H9 (cell line): ENCODE measurements at regions not wholly inside any gene's neighbourhood (a gene's known extent, or its start where the extent isn't known, plus 50 kb on each side); places are given as distances from the start of the nearest gene placed in this dataset.

Source experiments
- DNase-seq: peaks from one replicate; pipeline ENCODE4 v3.0.0-alpha.2; 2017
- H2AFZ ChIP-seq: one replicate; pipeline ENCODE4 v1.6.1; 2013; ENCODE audit warnings: mild to moderate bottlenecking, low read length, control low read depth, moderate library complexity
- H2AK5ac ChIP-seq: 2 replicates; pipeline ENCODE4 v1.6.1; 2013; ENCODE audit warnings: low read length, control low read depth, mixed read lengths; ENCODE audit not compliant: insufficient read length
- H2BK120ac ChIP-seq: one replicate; pipeline ENCODE4 v1.6.1; 2013; ENCODE audit warnings: low read depth, mild to moderate bottlenecking, low read length, control low read depth, inconsistent platforms; ENCODE audit not compliant: poor library complexity, severe bottlenecking
- H2BK12ac ChIP-seq: 2 replicates; pipeline ENCODE4 v1.6.1; 2013; ENCODE audit warnings: low read length, control low read depth, mixed read lengths, low read depth; ENCODE audit not compliant: insufficient read length
- H2BK15ac ChIP-seq: 2 replicates; pipeline ENCODE4 v1.6.1; 2013; ENCODE audit warnings: low read depth, low read length, control low read depth
- H2BK20ac ChIP-seq: one replicate; pipeline ENCODE4 v1.6.1; 2013; ENCODE audit warnings: low read depth, mild to moderate bottlenecking, low read length, control low read depth, inconsistent platforms; ENCODE audit not compliant: poor library complexity, severe bottlenecking
- H2BK5ac ChIP-seq: 2 replicates; pipeline ENCODE4 v1.6.1; 2013; ENCODE audit warnings: low read length, control low read depth, mixed read lengths; ENCODE audit not compliant: insufficient read length
- H3K14ac ChIP-seq: 2 replicates; pipeline ENCODE4 v1.6.1; 2013; ENCODE audit warnings: low read length, control low read depth; ENCODE audit not compliant: insufficient read depth
- H3K18ac ChIP-seq: 2 replicates; pipeline ENCODE4 v1.6.1; 2013; ENCODE audit warnings: low read depth, mild to moderate bottlenecking, mixed read lengths, low read length, control low read depth; ENCODE audit not compliant: insufficient read length
- H3K23ac ChIP-seq: 2 replicates; pipeline ENCODE4 v1.6.1; 2013; ENCODE audit warnings: low read length, control low read depth, mixed read lengths, low read depth; ENCODE audit not compliant: insufficient read length
- H3K23me2 ChIP-seq: 2 replicates; pipeline ENCODE4 v1.6.1; 2013; ENCODE audit warnings: low read depth, mild to moderate bottlenecking, mixed read lengths, low read length, control low read depth; ENCODE audit not compliant: insufficient read length, poor library complexity, severe bottlenecking
- H3K27ac ChIP-seq: 2 replicates; pipeline ENCODE4 v1.5.1; 2013; ENCODE audit warnings: low read length, control low read depth, mixed read lengths, low read depth; ENCODE audit not compliant: insufficient read length
- H3K27me3 ChIP-seq: 2 replicates; pipeline ENCODE4 v1.6.1; 2013; ENCODE audit warnings: low read length, control low read depth, inconsistent platforms; ENCODE audit not compliant: insufficient read depth
- H3K4ac ChIP-seq: 2 replicates; pipeline ENCODE4 v1.6.1; 2013; ENCODE audit warnings: low read depth, mild to moderate bottlenecking, control low read depth, inconsistent platforms, low read length, moderate library complexity
- H3K4me1 ChIP-seq: 2 replicates; pipeline ENCODE4 v1.6.1; 2013; ENCODE audit warnings: low read length, control low read depth, inconsistent platforms; ENCODE audit not compliant: insufficient read depth
- H3K4me2 ChIP-seq: 2 replicates; pipeline ENCODE4 v1.6.1; 2013; ENCODE audit warnings: low read length, control low read depth, mixed read lengths; ENCODE audit not compliant: insufficient read length, insufficient read depth
- H3K56ac ChIP-seq: 2 replicates; pipeline ENCODE4 v1.6.1; 2013; ENCODE audit warnings: low read depth, mild to moderate bottlenecking, mixed read lengths, low read length, control low read depth; ENCODE audit not compliant: insufficient read length
- H3K79me1 ChIP-seq: 2 replicates; pipeline ENCODE4 v1.6.1; 2013; ENCODE audit warnings: low read depth, mild to moderate bottlenecking, moderate library complexity, low read length, control low read depth, inconsistent platforms; ENCODE audit not compliant: insufficient read depth, poor library complexity, severe bottlenecking
- H3K79me2 ChIP-seq: 2 replicates; pipeline ENCODE4 v1.6.1; 2013; ENCODE audit warnings: low read length, control low read depth, inconsistent platforms; ENCODE audit not compliant: insufficient read depth
- H3K9ac ChIP-seq: 2 replicates; pipeline ENCODE4 v1.6.1; 2013; ENCODE audit warnings: low read length, control low read depth, mixed read lengths; ENCODE audit not compliant: insufficient read length; ENCODE audit errors: extremely low read depth
- H3K9me3 ChIP-seq: one replicate; pipeline ENCODE4 v1.6.1; 2013; ENCODE audit warnings: low read depth, low read length, inconsistent platforms; ENCODE audit not compliant: control insufficient read depth
- H3T11ph ChIP-seq: one replicate; pipeline ENCODE4 v1.6.1; 2013; ENCODE audit warnings: mild to moderate bottlenecking, low read length, control low read depth, inconsistent platforms
- H4K20me1 ChIP-seq: one replicate; pipeline ENCODE4 v1.6.1; 2013; ENCODE audit not compliant: control insufficient read depth, insufficient read length, insufficient read depth
- H4K5ac ChIP-seq: 2 replicates; pipeline ENCODE4 v1.6.1; 2013; ENCODE audit warnings: low read depth, mild to moderate bottlenecking, mixed read lengths, low read length, control low read depth; ENCODE audit not compliant: insufficient read length
- H4K8ac ChIP-seq: replicated peaks from 2 replicates; pipeline ENCODE4 v1.6.1; 2013; ENCODE audit warnings: low read length, control low read depth, mixed read lengths, low read depth; ENCODE audit not compliant: insufficient read length
- H4K91ac ChIP-seq: 2 replicates; pipeline ENCODE4 v1.6.1; 2013; ENCODE audit warnings: low read depth, mild to moderate bottlenecking, moderate library complexity, mixed read lengths, low read length, control low read depth; ENCODE audit not compliant: insufficient read length
- H3K27ac Mint-ChIP-seq, 3 experiments: 2 replicates in 2 of 3; 3 replicates in 1 of 3; pipeline ENCODE4 v1.8.0; 2020 to 2021; ENCODE audit warnings: mixed read lengths in 3 of 3, mild to moderate bottlenecking in 1 of 3, moderate library complexity in 1 of 3
- H3K27me3 Mint-ChIP-seq: 2 replicates; pipeline ENCODE4 v1.8.0; 2021; ENCODE audit warnings: low read depth, mild to moderate bottlenecking, moderate library complexity, mixed read lengths
- H3K36me3 Mint-ChIP-seq, 3 experiments: 2 replicates in 2 of 3; 3 replicates in 1 of 3; pipeline ENCODE4 v1.8.0; 2020 to 2021; ENCODE audit warnings: low read depth in 3 of 3, mixed read lengths in 3 of 3; ENCODE audit not compliant: insufficient read depth in 1 of 3
- H3K4me1 Mint-ChIP-seq, 2 experiments: 2 replicates each; pipeline ENCODE4 v1.8.0; 2020; ENCODE audit warnings: mixed read lengths in 2 of 2
- H3K4me3 Mint-ChIP-seq, 2 experiments: 2 replicates in 1 of 2; 3 replicates in 1 of 2; pipeline ENCODE4 v1.8.0; 2020 to 2021; ENCODE audit warnings: mild to moderate bottlenecking in 2 of 2, mixed read lengths in 2 of 2, moderate library complexity in 1 of 2
- H3K9me3 Mint-ChIP-seq, 2 experiments: 2 replicates in 1 of 2; 3 replicates in 1 of 2; pipeline ENCODE4 v1.8.0; 2020; ENCODE audit warnings: mild to moderate bottlenecking in 2 of 2, mixed read lengths in 2 of 2, moderate library complexity in 1 of 2
- CTCF ChIP-seq: fragments of 200-600 bp; sonication (generic); conservative IDR thresholded peaks from 3 replicates; pipeline ENCODE4 v1.8.0; 2021; ENCODE audit warnings: antibody characterized with exemption, mild to moderate bottlenecking
- WGBS: extraction: QIAGEN DNeasy Blood & Tissue Kit; methylation state at CpG from one replicate; pipeline ENCODE4 v1.1.7; 2013; ENCODE audit warnings: missing lambda C conversion rate, low lambda C conversion rate, mixed read lengths; ENCODE audit not compliant: insufficient read length; ENCODE audit errors: extremely low coverage; 5-methylcytosine and 5-hydroxymethylcytosine counted together

- TF ChIP-seq CTCF: no peak
- no CpG with 5 or more reads among the region's 1 CpG for WGBS
- Histone ChIP-seq H3K23ac (no peak overlapping the region), H3K9ac (no peak overlapping the region), H3K4ac (no peak overlapping the region), H2BK120ac (no peak overlapping the region), H3K27me3 (no peaks in the 10 kb centered on the region), H3K79me2 (no peaks in the 10 kb centered on the region), H2AK5ac (no peak overlapping the region), H2BK20ac (no peak overlapping the region), H2BK5ac (no peak overlapping the region), H3K4me2 (no peak overlapping the region), H3K27ac (no peak overlapping the region), H3K4me1 (no peaks in the 10 kb centered on the region), H4K20me1 (no peaks in the 10 kb centered on the region), H3K79me1 (no peaks in the 10 kb centered on the region), H3K14ac (no peak overlapping the region), H4K91ac (no peak overlapping the region), H2BK15ac (no peak overlapping the region), H4K5ac (no peak overlapping the region), H3T11ph (no peak overlapping the region), H3K9me3 (no peaks in the 10 kb centered on the region), H3K18ac (no peak overlapping the region), H2BK12ac (no peak overlapping the region), H3K56ac (no peak overlapping the region), H3K23me2 (no peaks in the 10 kb centered on the region), H4K8ac (no peak overlapping the region), H2AFZ (no peak overlapping the region)
- H3K4me3 Mint-ChIP-seq: no peak overlapping the region
- H3K27me3 Mint-ChIP-seq: peaks cover 2% of the 10 kb centered on the region; the same call in 1 of the 2 replicates
- no peaks in the 10 kb centered on the region for H3K36me3 Mint-ChIP-seq
- no peaks in the 10 kb centered on the region for H3K9me3 Mint-ChIP-seq
- no peak for DNase-seq
- peaks cover 14 to 26% of the 10 kb centered on the region in 2 experiments for H3K4me1 Mint-ChIP-seq
- H3K27ac Mint-ChIP-seq: no peak overlapping the region
Measured at GRCh38 chr16:51453251-51453650, 302.2 kb upstream of the SALL1 start.
